DMS 273 treated with DMSO at 0.1 percent for 48 hours (cell line): ENCODE measurements at regions not wholly inside any gene's neighbourhood (a gene's known extent, or its start where the extent isn't known, plus 50 kb on each side); places are given as distances from the start of the nearest gene placed in this dataset.
"Not testable (repeated sequence)": the region's sequence is repeated elsewhere in the genome, so short reads cannot be mapped to it uniquely, and the experiment has no call there.

Experiments
- DNase-seq: peaks from one replicate; lab custom pipeline; 2025; lab: John Stamatoyannopoulos, UW

GRCh38 chr3:151553888-151554287, 93.0 kb upstream of the IGSF10 start:
- no peak for DNase-seq

- no peak for DNase-seq
These were observed 91.7 kb upstream of the IGSF10 start for GRCh38 chr3:151552589-151552988.

GRCh38 chr3:151550642-151551041, 89.8 kb upstream of the IGSF10 start:
- no peak for DNase-seq

- no peak for DNase-seq
These were observed 89.3 kb upstream of the IGSF10 start for GRCh38 chr3:151550025-151550618.

- DNase-seq = no peak
These were observed 87.3 kb upstream of the IGSF10 start for GRCh38 chr3:151548195-151548594.

- DNase-seq = no peak
These were observed 83.3 kb upstream of the IGSF10 start for GRCh38 chr3:151544164-151544548.

GRCh38 chr3:151541178-151541577, 80.3 kb upstream of the IGSF10 start:
- no peak for DNase-seq

GRCh38 chr3:151539599-151539998, 78.7 kb upstream of the IGSF10 start:
- DNase-seq = no peak

- DNase-seq = peak; percentile 97
These were observed 77.9 kb upstream of the IGSF10 start for GRCh38 chr3:151538456-151539393.

- DNase-seq = peak; percentile 28
These were observed 76.9 kb upstream of the IGSF10 start for GRCh38 chr3:151537726-151538125.

GRCh38 chr3:151526757-151527156, 65.9 kb upstream of the IGSF10 start:
- DNase-seq = no peak

GRCh38 chr3:151520105-151520504, 59.2 kb upstream of the IGSF10 start:
- no peak for DNase-seq

- not testable (repeated sequence) for DNase-seq
These were observed 50.6 kb upstream of the IGSF10 start for GRCh38 chr3:151511433-151511832.
